ENCODE measurements at regions not wholly inside any gene's neighbourhood (a gene's known extent, or its start where the extent isn't known, plus 50 kb on each side); places are given as distances from the start of the nearest gene placed in this dataset.

GRCh38 chr15:60221356-60221755 is 176.4 kb downstream of the ANXA2 start:
- no peak for TF ChIP-seq CTCF (conservative IDR thresholded peaks at IDR 0.05; ENCODE audit: low read length)
- no peak for TF ChIP-seq EZH2phosphoT487 (IDR thresholded peaks at IDR 0.05; ENCODE audit: borderline replicate concordance)

All from Loucy (cell line).